RWPE2 (cell line): ENCODE measurements at regions not wholly inside any gene's neighbourhood (a gene's known extent, or its start where the extent isn't known, plus 50 kb on each side); places are given as distances from the start of the nearest gene placed in this dataset.

ENCODE experiments used
- ATAC-seq: fragments of 200-7000 bp; cut with Tn5 transposase; 3 replicates; pipeline ENCODE4 v1.9.1; 2021; ENCODE audit warnings: low read depth
- DNase-seq: peaks from one replicate; pipeline ENCODE4 v3.0.0-alpha.2; 2020; ENCODE audit warnings: low spot score
- H3K27ac ChIP-seq: fragments of 450-650 bp; 2 replicates; pipeline ENCODE4 v1.5.1; 2017; ENCODE audit warnings: mild to moderate bottlenecking; ENCODE audit not compliant: poor library complexity, severe bottlenecking
- H3K27me3 ChIP-seq: fragments of 250-450 bp; sonication (Bioruptor Pico); 2 replicates; pipeline ENCODE4 v1.5.1; 2021; ENCODE audit warnings: mild to moderate bottlenecking, moderate library complexity; ENCODE audit not compliant: insufficient read depth, poor library complexity, severe bottlenecking
- H3K36me3 ChIP-seq: fragments of 250-450 bp; sonication (Bioruptor Pico); 2 replicates; pipeline ENCODE4 v1.5.1; 2020; ENCODE audit warnings: low read depth, mild to moderate bottlenecking, moderate library complexity
- H3K4me1 ChIP-seq: fragments of 250-450 bp; sonication (Bioruptor Pico); 2 replicates; pipeline ENCODE4 v1.5.1; 2021; ENCODE audit warnings: mild to moderate bottlenecking, moderate library complexity; ENCODE audit not compliant: insufficient read depth, poor library complexity, severe bottlenecking
- H3K4me3 ChIP-seq: fragments of 250-450 bp; sonication (Bioruptor Pico); 2 replicates; pipeline ENCODE4 v1.5.1; 2021; ENCODE audit warnings: mild to moderate bottlenecking, moderate library complexity; ENCODE audit not compliant: severe bottlenecking
- H3K9me3 ChIP-seq: fragments of 250-450 bp; sonication (Bioruptor Pico); 2 replicates; pipeline ENCODE4 v1.5.1; 2021; ENCODE audit warnings: mild to moderate bottlenecking, moderate library complexity; ENCODE audit not compliant: severe bottlenecking
- CTCF ChIP-seq: fragments of 450-650 bp; IDR thresholded peaks from one replicate; pipeline ENCODE4 v1.5.1; 2017; ENCODE audit warnings: mild to moderate bottlenecking, moderate library complexity; ENCODE audit not compliant: poor library complexity, severe bottlenecking

GRCh38 chr6:102485480-102485879 is 1092.0 kb downstream of the GRIK2 start:
- Histone ChIP-seq H3K9me3 (no peaks in the 10 kb centered on the region), H3K27me3 (no peaks in the 10 kb centered on the region), H3K27ac (no peak overlapping the region), H3K4me1 (peaks cover 4% of the 10 kb centered on the region), H3K36me3 (no peaks in the 10 kb centered on the region), H3K4me3 (no peak overlapping the region)
- TF ChIP-seq CTCF: no peak
- ATAC-seq (no peak), DNase-seq (no peak)

- Histone ChIP-seq H3K4me3 (no peak overlapping the region), H3K27ac (no peak overlapping the region), H3K36me3 (no peaks in the 10 kb centered on the region), H3K27me3 (no peaks in the 10 kb centered on the region), H3K9me3 (no peaks in the 10 kb centered on the region), H3K4me1 (no peaks in the 10 kb centered on the region)
- ATAC-seq (no peak), DNase-seq (no peak)
- TF ChIP-seq CTCF: no peak
Observed at GRCh38 chr6:102474041-102474807, 1080.7 kb downstream of the GRIK2 start.

- H3K27ac ChIP-seq: no peak overlapping the region
- H3K27me3 ChIP-seq: no peaks in the 10 kb centered on the region
- no peak for TF ChIP-seq CTCF
- no peaks in the 10 kb centered on the region for H3K4me1 ChIP-seq
- H3K9me3 ChIP-seq: no peaks in the 10 kb centered on the region
- H3K36me3 ChIP-seq: no peaks in the 10 kb centered on the region
- no peak for DNase-seq
- no peak overlapping the region for H3K4me3 ChIP-seq
- no peak for ATAC-seq
Observed at GRCh38 chr6:102458990-102459389, 1065.5 kb downstream of the GRIK2 start.

GRCh38 chr6:102438171-102438570 is 1044.7 kb downstream of the GRIK2 start:
- H3K27ac ChIP-seq: no peak overlapping the region
- H3K36me3 ChIP-seq: no peaks in the 10 kb centered on the region
- no peaks in the 10 kb centered on the region for H3K4me1 ChIP-seq
- H3K9me3 ChIP-seq: no peaks in the 10 kb centered on the region
- ATAC-seq (no peak), DNase-seq (no peak)
- no peaks in the 10 kb centered on the region for H3K27me3 ChIP-seq
- no peak overlapping the region for H3K4me3 ChIP-seq
- TF ChIP-seq CTCF: no peak

- ATAC-seq: no peak
- Histone ChIP-seq H3K9me3 (no peaks in the 10 kb centered on the region), H3K27ac (no peak overlapping the region), H3K4me3 (no peak overlapping the region), H3K27me3 (no peaks in the 10 kb centered on the region), H3K36me3 (no peaks in the 10 kb centered on the region), H3K4me1 (no peaks in the 10 kb centered on the region)
- no peak for TF ChIP-seq CTCF
- DNase-seq: no peak
Observed at GRCh38 chr6:102417368-102417998, 1024.0 kb downstream of the GRIK2 start.
